Naive B cell (primary cell): ENCODE measurements at regions not wholly inside any gene's neighbourhood (a gene's known extent, or its start where the extent isn't known, plus 50 kb on each side); places are given as distances from the start of the nearest gene placed in this dataset.

Experiments used
- ATAC-seq, 2 donors: fragments of 150-1000 bp; cut with Tn5 transposase; 2 replicates each; pipeline ENCODE4 v1.10.0; 2021; ENCODE audit warnings: low read depth in 2 of 2, mild to moderate bottlenecking in 2 of 2, moderate library complexity in 2 of 2
- DNase-seq: peaks from one replicate; pipeline ENCODE4 v3.0.0; 2022
- H3K27ac Mint-ChIP-seq, 6 donors: one replicate each; pipeline ENCODE4 v1.8.0; 2020 to 2022; ENCODE audit warnings: mild to moderate bottlenecking in 6 of 6, mixed read lengths in 6 of 6, moderate library complexity in 5 of 6, inconsistent platforms in 2 of 6
- H3K27me3 Mint-ChIP-seq, 3 donors: one replicate each; pipeline ENCODE4 v1.8.0; 2021 to 2022; ENCODE audit warnings: mixed read lengths in 3 of 3, mild to moderate bottlenecking in 1 of 3
- H3K36me3 Mint-ChIP-seq, 2 donors: one replicate each; pipeline ENCODE4 v1.8.0; 2020 to 2022; ENCODE audit warnings: mixed read lengths in 2 of 2, inconsistent platforms in 1 of 2, mild to moderate bottlenecking in 1 of 2
- H3K4me1 Mint-ChIP-seq, 3 donors: one replicate each; pipeline ENCODE4 v1.8.0; 2020 to 2022; ENCODE audit warnings: mixed read lengths in 3 of 3, inconsistent platforms in 1 of 3, mild to moderate bottlenecking in 1 of 3, moderate library complexity in 1 of 3
- H3K4me3 Mint-ChIP-seq, 8 donors: one replicate each; pipeline ENCODE4 v1.8.0; 2020 to 2022; ENCODE audit warnings: mild to moderate bottlenecking in 8 of 8, mixed read lengths in 8 of 8, moderate library complexity in 8 of 8, inconsistent platforms in 2 of 8
- H3K9me3 Mint-ChIP-seq, 7 donors: one replicate each; pipeline ENCODE4 v1.8.0; 2020 to 2022; ENCODE audit warnings: mixed read lengths in 7 of 7, mild to moderate bottlenecking in 5 of 7, inconsistent platforms in 2 of 7, moderate library complexity in 1 of 7

- H3K27ac Mint-ChIP-seq, result no peak overlapping the region
- ATAC-seq, result no peak
These were observed 199.4 kb downstream of the TBX5 start for GRCh38 chr12:114206525-114206924.

GRCh38 chr12:114201794-114202193 is 204.2 kb downstream of the TBX5 start:
- no peak overlapping the region for H3K27ac Mint-ChIP-seq

More at GRCh38 chr12:114206525-114206924, 199.4 kb downstream of the TBX5 start:
- H3K27me3 Mint-ChIP-seq, result peaks cover 0 to 9% (median 8%) of the 10 kb centered on the region in 3 donors
- peaks cover 0 to 9% (median 3%) of the 10 kb centered on the region in 7 donors for H3K9me3 Mint-ChIP-seq
- H3K4me1 Mint-ChIP-seq, result no peaks in the 10 kb centered on the region
- DNase-seq, result no peak
- no peaks in the 10 kb centered on the region for H3K36me3 Mint-ChIP-seq
- H3K4me3 Mint-ChIP-seq, result no peak overlapping the region

GRCh38 chr12:114194956-114195355 is 211.0 kb downstream of the TBX5 start:
- Mint-ChIP-seq H3K4me1 (no peaks in the 10 kb centered on the region), H3K9me3 (peaks cover 5 to 29% (median 13%) of the 10 kb centered on the region in 7 donors), H3K36me3 (no peaks in the 10 kb centered on the region), H3K27me3 (peaks cover 0 to 12% (median 4%) of the 10 kb centered on the region in 3 donors), H3K27ac (no peak overlapping the region), H3K4me3 (no peak overlapping the region)
- ATAC-seq (no peak), DNase-seq (no peak)

More at GRCh38 chr12:114201794-114202193, 204.2 kb downstream of the TBX5 start:
- Mint-ChIP-seq H3K36me3 (no peaks in the 10 kb centered on the region), H3K4me3 (no peak overlapping the region), H3K4me1 (no peaks in the 10 kb centered on the region), H3K9me3 (peaks cover 0 to 17% (median 9%) of the 10 kb centered on the region in 7 donors), H3K27me3 (peaks cover 0 to 12% (median 0%) of the 10 kb centered on the region in 3 donors)
- no peak for DNase-seq
- ATAC-seq, result no peak

DNA sequence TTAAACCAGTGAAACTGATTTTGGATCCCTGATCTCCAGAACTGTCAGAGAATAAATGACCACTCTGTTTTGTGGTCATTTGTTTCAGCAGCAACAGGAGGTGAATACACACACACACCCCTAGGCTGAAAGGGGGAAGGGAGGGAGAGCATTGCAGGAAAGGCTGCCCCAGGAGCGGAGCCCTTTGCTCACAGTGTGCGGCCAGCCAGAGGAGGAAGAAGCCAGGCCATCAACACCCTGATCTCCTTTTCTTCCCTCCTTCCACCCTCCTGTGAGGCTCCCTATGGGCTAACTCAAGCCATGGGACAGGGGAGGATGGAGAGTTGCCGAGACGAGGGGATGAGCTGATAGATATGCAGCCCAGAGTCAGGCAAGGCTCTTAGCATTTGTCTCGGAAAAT is 211.9 kb downstream of the TBX5 start:
- DNase-seq (no peak), ATAC-seq (no peak)
- Mint-ChIP-seq H3K36me3 (no peaks in the 10 kb centered on the region), H3K27me3 (peaks cover 0 to 17% (median 7%) of the 10 kb centered on the region in 3 donors), H3K9me3 (peaks cover 4 to 33% (median 15%) of the 10 kb centered on the region in 7 donors), H3K4me3 (no peak overlapping the region), H3K27ac (no peak overlapping the region), H3K4me1 (no peaks in the 10 kb centered on the region)

DNA sequence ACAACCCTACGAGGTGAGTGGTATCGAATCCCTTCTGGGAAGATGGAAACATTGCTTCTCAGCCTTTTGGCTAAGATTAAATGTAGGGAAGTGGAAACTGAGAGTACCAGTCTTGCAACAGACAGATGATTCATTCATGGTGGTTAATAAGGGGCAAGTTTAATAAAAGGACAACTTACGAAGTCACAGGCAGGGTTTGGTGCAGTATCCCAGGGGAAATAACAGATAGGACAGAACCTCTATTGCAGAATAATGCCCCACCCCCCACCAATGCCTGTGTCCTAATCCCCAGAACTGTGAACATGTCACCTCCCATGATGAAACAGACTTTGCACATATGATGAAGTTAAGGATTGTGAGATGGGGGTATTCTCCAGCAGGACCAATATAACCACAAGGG is 212.5 kb downstream of the TBX5 start:
- Mint-ChIP-seq H3K27ac (peak overlapping the region in 1 of 6 donors; percentile 28), H3K9me3 (peaks cover 4 to 28% (median 12%) of the 10 kb centered on the region in 7 donors), H3K4me1 (no peaks in the 10 kb centered on the region), H3K4me3 (no peak overlapping the region), H3K27me3 (peaks cover 4 to 15% (median 13%) of the 10 kb centered on the region in 3 donors), H3K36me3 (no peaks in the 10 kb centered on the region)
- ATAC-seq (no peak), DNase-seq (no peak)

DNA sequence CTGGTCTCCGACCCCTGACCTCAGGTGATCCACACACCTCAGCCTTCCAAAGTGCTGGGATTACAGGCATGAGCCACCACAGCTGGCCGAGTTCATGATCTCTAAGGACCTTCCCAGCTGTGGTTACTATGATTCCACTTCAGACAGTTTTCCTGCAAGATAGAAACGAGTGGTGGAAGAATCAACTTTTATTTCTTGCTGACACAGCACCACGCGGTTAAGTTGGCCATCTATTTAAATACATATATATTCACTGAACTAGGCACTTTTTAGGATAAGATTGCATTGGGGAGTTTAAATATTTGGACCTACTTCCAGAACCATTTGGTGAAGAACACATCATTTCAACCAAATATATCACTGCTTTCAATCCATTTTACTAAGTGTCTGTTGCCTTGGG is 213.4 kb downstream of the TBX5 start:
- Mint-ChIP-seq H3K27ac (no peak overlapping the region), H3K4me3 (no peak overlapping the region), H3K9me3 (peaks cover 0 to 23% (median 8%) of the 10 kb centered on the region in 7 donors), H3K36me3 (no peaks in the 10 kb centered on the region), H3K27me3 (peaks cover 11 to 17% (median 17%) of the 10 kb centered on the region in 3 donors), H3K4me1 (no peaks in the 10 kb centered on the region)
- no peak for ATAC-seq
- no peak for DNase-seq

DNA sequence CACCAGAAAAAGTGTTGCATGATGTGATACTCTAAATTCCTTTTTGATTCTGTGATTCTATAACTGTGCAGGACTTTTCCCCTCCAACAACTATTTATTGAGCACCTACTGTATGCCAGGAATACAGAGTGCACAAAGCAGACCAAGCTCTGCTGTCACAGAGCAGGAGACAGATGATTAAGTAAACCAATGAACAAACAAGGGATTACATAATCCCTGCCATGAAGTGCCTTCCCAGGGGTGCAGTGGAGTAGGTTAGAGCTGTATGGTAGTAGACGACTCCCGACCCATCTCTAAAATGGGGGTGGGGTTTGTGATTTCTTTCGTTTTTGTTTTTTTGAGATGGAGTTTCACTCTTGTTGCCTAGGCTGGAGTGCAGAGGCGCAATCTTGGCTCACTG is 213.9 kb downstream of the TBX5 start:
- peaks cover 0 to 21% (median 8%) of the 10 kb centered on the region in 7 donors for H3K9me3 Mint-ChIP-seq
- DNase-seq (no peak), ATAC-seq (no peak)
- peaks cover 15 to 20% (median 17%) of the 10 kb centered on the region in 3 donors for H3K27me3 Mint-ChIP-seq
- H3K4me1 Mint-ChIP-seq, result no peaks in the 10 kb centered on the region
- no peaks in the 10 kb centered on the region for H3K36me3 Mint-ChIP-seq
- no peak overlapping the region for H3K4me3 Mint-ChIP-seq
- H3K27ac Mint-ChIP-seq, result no peak overlapping the region

GRCh38 chr12:114191581-114191980 is 214.4 kb downstream of the TBX5 start:
- Mint-ChIP-seq H3K27me3 (peaks cover 16 to 20% (median 17%) of the 10 kb centered on the region in 3 donors), H3K4me1 (no peaks in the 10 kb centered on the region), H3K4me3 (no peak overlapping the region), H3K36me3 (no peaks in the 10 kb centered on the region), H3K9me3 (peaks cover 0 to 17% (median 8%) of the 10 kb centered on the region in 7 donors), H3K27ac (no peak overlapping the region)
- no peak for DNase-seq
- no peak for ATAC-seq

GRCh38 chr12:114190971-114191370 is 215.0 kb downstream of the TBX5 start:
- peak overlapping the region in 1 of 8 donors; percentile 62 for H3K4me3 Mint-ChIP-seq
- H3K36me3 Mint-ChIP-seq, result no peaks in the 10 kb centered on the region
- ATAC-seq, result no peak
- no peaks in the 10 kb centered on the region for H3K4me1 Mint-ChIP-seq
- peak overlapping the region in 1 of 6 donors; percentile 34 for H3K27ac Mint-ChIP-seq
- peaks cover 0 to 14% (median 8%) of the 10 kb centered on the region in 7 donors for H3K9me3 Mint-ChIP-seq
- peaks cover 23 to 24% (median 23%) of the 10 kb centered on the region in 3 donors for H3K27me3 Mint-ChIP-seq
- DNase-seq, result no peak

- H3K27me3 Mint-ChIP-seq, result peaks cover 23 to 24% (median 24%) of the 10 kb centered on the region in 3 donors
- H3K27ac Mint-ChIP-seq, result no peak overlapping the region
- DNase-seq (no peak), ATAC-seq (no peak)
- H3K36me3 Mint-ChIP-seq, result no peaks in the 10 kb centered on the region
- H3K9me3 Mint-ChIP-seq, result peaks cover 0 to 14% (median 8%) of the 10 kb centered on the region in 7 donors
- H3K4me3 Mint-ChIP-seq, result no peak overlapping the region
- no peaks in the 10 kb centered on the region for H3K4me1 Mint-ChIP-seq
These were observed 216.7 kb downstream of the TBX5 start for GRCh38 chr12:114189266-114189665.

DNA sequence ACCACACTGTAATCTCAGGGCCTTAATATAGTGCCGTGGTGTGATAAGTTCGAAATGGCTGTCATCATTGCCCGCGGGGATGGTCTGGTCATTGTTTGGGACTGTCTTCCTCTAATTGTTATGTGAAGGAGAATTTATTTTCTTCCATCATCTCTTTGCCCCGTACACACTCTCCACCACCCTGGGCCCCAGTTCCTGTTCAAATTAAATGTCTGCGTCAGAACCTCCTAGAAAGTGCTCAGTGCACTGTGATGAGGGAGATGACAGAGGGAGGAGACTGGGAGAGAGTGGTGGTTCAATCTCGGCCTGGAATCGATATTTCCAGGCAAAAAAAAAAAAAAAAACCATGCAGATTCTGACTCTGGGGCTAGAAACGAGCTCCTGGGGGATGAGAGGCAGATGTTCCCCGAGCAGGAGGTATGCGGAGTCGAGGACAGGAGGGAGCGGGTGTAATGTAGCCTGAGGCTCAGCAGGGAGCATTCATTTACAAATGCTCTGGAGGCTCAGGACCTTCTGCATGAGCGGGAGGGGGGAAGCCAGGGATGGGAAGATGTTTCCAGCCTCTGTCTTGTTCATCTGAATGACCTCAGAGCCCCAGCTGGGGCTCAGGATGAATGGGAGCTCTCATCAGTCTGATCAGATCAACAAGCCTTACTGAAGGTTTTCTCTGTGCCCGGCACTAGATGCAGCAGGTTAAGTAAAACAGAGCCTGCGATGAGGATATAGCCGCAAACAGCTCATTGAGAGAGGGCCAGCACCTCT is 219.5 kb downstream of the TBX5 start:
- Mint-ChIP-seq H3K27ac (peak overlapping the region in 1 of 6 donors; percentile 83), H3K36me3 (no peaks in the 10 kb centered on the region), H3K4me1 (no peaks in the 10 kb centered on the region), H3K9me3 (peaks cover 0 to 14% (median 7%) of the 10 kb centered on the region in 7 donors), H3K4me3 (no peak overlapping the region), H3K27me3 (peaks cover 19 to 24% (median 20%) of the 10 kb centered on the region in 3 donors)
- ATAC-seq (no peak), DNase-seq (no peak)

GRCh38 chr12:114185036-114185435 is 218.9 kb upstream of the RBM19 start:
- DNase-seq (no peak), ATAC-seq (no peak)
- H3K36me3 Mint-ChIP-seq, result no peaks in the 10 kb centered on the region
- H3K9me3 Mint-ChIP-seq, result peaks cover 0 to 8% (median 4%) of the 10 kb centered on the region in 7 donors
- peaks cover 19 to 24% (median 20%) of the 10 kb centered on the region in 3 donors for H3K27me3 Mint-ChIP-seq
- no peak overlapping the region for H3K4me3 Mint-ChIP-seq
- H3K4me1 Mint-ChIP-seq, result no peaks in the 10 kb centered on the region
- no peak overlapping the region for H3K27ac Mint-ChIP-seq

GRCh38 chr12:114174326-114174725 is 208.2 kb upstream of the RBM19 start:
- no peak overlapping the region for H3K4me3 Mint-ChIP-seq
- DNase-seq (no peak), ATAC-seq (no peak)
- no peaks in the 10 kb centered on the region for H3K9me3 Mint-ChIP-seq
- H3K36me3 Mint-ChIP-seq, result no peaks in the 10 kb centered on the region
- no peak overlapping the region for H3K27ac Mint-ChIP-seq
- no peaks in the 10 kb centered on the region for H3K4me1 Mint-ChIP-seq
- H3K27me3 Mint-ChIP-seq, result peaks cover 0 to 13% (median 0%) of the 10 kb centered on the region in 3 donors

DNA sequence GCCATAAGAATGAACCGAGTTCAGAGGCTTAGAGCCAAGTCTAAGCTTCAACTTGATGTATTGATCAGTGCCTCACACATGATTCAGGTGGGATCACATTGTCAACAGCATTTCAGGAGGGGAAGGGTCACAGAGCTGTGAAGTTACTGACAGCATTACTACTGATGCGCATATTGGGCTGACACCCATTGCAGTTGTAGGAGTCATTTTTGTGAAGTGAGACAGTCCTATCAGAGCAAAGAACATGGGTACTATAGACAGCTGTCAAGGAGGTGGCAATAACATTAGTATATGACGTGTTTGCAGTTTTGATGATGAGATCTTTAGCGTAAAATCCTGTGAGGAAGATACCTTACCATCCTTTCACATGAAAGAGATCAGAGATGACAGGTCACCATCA is 206.0 kb upstream of the RBM19 start:
- H3K4me3 Mint-ChIP-seq, result no peak overlapping the region
- no peaks in the 10 kb centered on the region for H3K9me3 Mint-ChIP-seq
- no peaks in the 10 kb centered on the region for H3K36me3 Mint-ChIP-seq
- ATAC-seq (no peak), DNase-seq (no peak)
- no peak overlapping the region for H3K27ac Mint-ChIP-seq
- H3K27me3 Mint-ChIP-seq, result peaks cover 0 to 13% (median 0%) of the 10 kb centered on the region in 3 donors
- no peaks in the 10 kb centered on the region for H3K4me1 Mint-ChIP-seq
